ENCODE measurements at regions not wholly inside any gene's neighbourhood (a gene's known extent, or its start where the extent isn't known, plus 50 kb on each side); places are given as distances from the start of the nearest gene placed in this dataset.

- TF ChIP-seq CTCF (conservative IDR thresholded peaks at IDR 0.05; ENCODE audit: low read length) (no peak), EZH2phosphoT487 (IDR thresholded peaks at IDR 0.05; ENCODE audit: borderline replicate concordance, low read depth, low read length) (no peak)
Observed at GRCh38 chr6:74976701-74977100, 229.2 kb downstream of the COL12A1 start.
